Panc1 (cell line): ENCODE measurements at regions not wholly inside any gene's neighbourhood (a gene's known extent, or its start where the extent isn't known, plus 50 kb on each side); places are given as distances from the start of the nearest gene placed in this dataset.

ENCODE experiments used
- ATAC-seq: fragments of 200-7000 bp; cut with Tn5 transposase; 2 replicates; pipeline ENCODE4 v1.9.1; 2020; ENCODE audit warnings: mild to moderate bottlenecking, moderate library complexity
- BruUV-seq: library from RNA; stranded (reverse); fragments of 400-500 nt; replicated peaks from 2 replicates; lab custom pipeline; 2021; lab: Mats Ljungman, UMichigan
- CTCF ChIA-PET: fragments of 300-600 bp; sonication (Branson Sonifier 250); formaldehyde crosslinking; loops from one replicate; lab custom pipeline; 2022; ENCODE audit warnings: antibody characterized with exemption; lab: Charles Lee
- POLR2A ChIA-PET: fragments of 300-600 bp; sonication (Branson Sonifier 250); formaldehyde crosslinking; loops from one replicate; lab custom pipeline; 2022; ENCODE audit warnings: antibody characterized with exemption; lab: Charles Lee
- DNase-seq: peaks from one replicate; pipeline ENCODE4 v3.0.0-alpha.2; 2010; ENCODE audit warnings: low read depth, low spot score
- H3K27ac ChIP-seq: 2 replicates; pipeline ENCODE4 v1.5.1; 2011; ENCODE audit warnings: mild to moderate bottlenecking, low read length, inconsistent platforms
- H3K27me3 ChIP-seq: fragments of 200-500 bp; sonication (Bioruptor generic); 2 replicates; pipeline ENCODE4 v1.6.0; 2014; ENCODE audit warnings: low read length, inconsistent platforms; ENCODE audit not compliant: control insufficient read depth, insufficient read depth
- H3K36me3 ChIP-seq: fragments of 200-500 bp; sonication (Bioruptor generic); 2 replicates; pipeline ENCODE4 v1.5.1; 2014; ENCODE audit warnings: inconsistent platforms, mild to moderate bottlenecking, low read length, moderate library complexity; ENCODE audit not compliant: control insufficient read depth, insufficient read depth
- H3K4me1 ChIP-seq: 2 replicates; pipeline ENCODE4 v1.5.1; 2011; ENCODE audit warnings: inconsistent platforms, mild to moderate bottlenecking, low read length, moderate library complexity; ENCODE audit not compliant: control insufficient read depth, insufficient read depth
- H3K4me3 ChIP-seq, 2 experiments: 2 replicates each; pipeline ENCODE4 v1.5.1; 2011 to 2012; ENCODE audit warnings: low read depth in 2 of 2, low read length in 2 of 2, mild to moderate bottlenecking in 2 of 2, inconsistent platforms in 1 of 2, moderate library complexity in 1 of 2
- H3K9me3 ChIP-seq: fragments of 200-500 bp; sonication (Bioruptor generic); 2 replicates; pipeline ENCODE4 v1.5.1; 2014; ENCODE audit warnings: low read depth, mild to moderate bottlenecking, inconsistent platforms, low read length, moderate library complexity; ENCODE audit not compliant: control insufficient read depth, insufficient read depth
- POLR2AphosphoS5 ChIP-seq: IDR thresholded peaks from 2 replicates; pipeline ENCODE4 v1.6.1; 2012; ENCODE audit warnings: mild to moderate bottlenecking, low read depth, low read length, moderate library complexity
- SIN3A ChIP-seq: IDR thresholded peaks from 2 replicates; pipeline ENCODE4 v1.6.1; 2012; ENCODE audit warnings: low read depth, mild to moderate bottlenecking, low read length, moderate library complexity, borderline replicate concordance; ENCODE audit not compliant: insufficient read depth
- TCF7L2 ChIP-seq: IDR thresholded peaks from 2 replicates; pipeline ENCODE4 v1.6.1; 2011; ENCODE audit warnings: mild to moderate bottlenecking, low read depth, low read length, inconsistent platforms
- in situ Hi-C: cut with HindIII; loops from 2 replicates; pipeline ENCODE4 v1.10.0; 2016; ENCODE audit warnings: low sequenced_read_pairs, low pct_unique_long_range_greater_than_20kb
- intact Hi-C: fragments of 100-400 bp; cut with micrococcal nuclease; formaldehyde crosslinking; loops from one replicate; pipeline ENCODE4 v1.10.0; 2022; ENCODE audit not compliant: unreplicated experiment
- TF ChIP-seq, protein P1 (sequence below): fragments of 450-650 bp; IDR thresholded peaks from 2 replicates; pipeline ENCODE4 v1.5.1; 2017; ENCODE audit warnings: mild to moderate bottlenecking
- TF ChIP-seq, protein P2 (sequence below), 2 experiments: IDR thresholded peaks; 2 replicates each; pipeline ENCODE4 v1.6.1; 2011 to 2012; ENCODE audit warnings: low read depth in 2 of 2, control low read depth in 1 of 2, low read length in 1 of 2, mild to moderate bottlenecking in 1 of 2, moderate library complexity in 1 of 2; ENCODE audit not compliant: insufficient read depth in 1 of 2

GRCh38 chr9:106084702-106085101 lies 390.4 kb downstream of the TMEM38B start:
- in situ Hi-C loops: no loop called here
- no TSS peak for BruUV-seq
- DNase-seq (no peak), ATAC-seq (no peak)
- Histone ChIP-seq H3K4me1 (no peaks in the 10 kb centered on the region), H3K27me3 (no peaks in the 10 kb centered on the region), H3K9me3 (no peaks in the 10 kb centered on the region), H3K4me3 (no peak overlapping the region), H3K36me3 (no peaks in the 10 kb centered on the region), H3K27ac (no peak overlapping the region)
- intact Hi-C loops: no loop called here
- ChIA-PET CTCF (no interaction called here), POLR2A (no interaction called here)
- TF ChIP-seq TCF7L2: no peak
- TF ChIP-seq, protein P1, sequence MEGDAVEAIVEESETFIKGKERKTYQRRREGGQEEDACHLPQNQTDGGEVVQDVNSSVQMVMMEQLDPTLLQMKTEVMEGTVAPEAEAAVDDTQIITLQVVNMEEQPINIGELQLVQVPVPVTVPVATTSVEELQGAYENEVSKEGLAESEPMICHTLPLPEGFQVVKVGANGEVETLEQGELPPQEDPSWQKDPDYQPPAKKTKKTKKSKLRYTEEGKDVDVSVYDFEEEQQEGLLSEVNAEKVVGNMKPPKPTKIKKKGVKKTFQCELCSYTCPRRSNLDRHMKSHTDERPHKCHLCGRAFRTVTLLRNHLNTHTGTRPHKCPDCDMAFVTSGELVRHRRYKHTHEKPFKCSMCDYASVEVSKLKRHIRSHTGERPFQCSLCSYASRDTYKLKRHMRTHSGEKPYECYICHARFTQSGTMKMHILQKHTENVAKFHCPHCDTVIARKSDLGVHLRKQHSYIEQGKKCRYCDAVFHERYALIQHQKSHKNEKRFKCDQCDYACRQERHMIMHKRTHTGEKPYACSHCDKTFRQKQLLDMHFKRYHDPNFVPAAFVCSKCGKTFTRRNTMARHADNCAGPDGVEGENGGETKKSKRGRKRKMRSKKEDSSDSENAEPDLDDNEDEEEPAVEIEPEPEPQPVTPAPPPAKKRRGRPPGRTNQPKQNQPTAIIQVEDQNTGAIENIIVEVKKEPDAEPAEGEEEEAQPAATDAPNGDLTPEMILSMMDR: no peak
- TF ChIP-seq POLR2AphosphoS5: no peak
- TF ChIP-seq SIN3A: no peak
- TF ChIP-seq, protein P2, sequence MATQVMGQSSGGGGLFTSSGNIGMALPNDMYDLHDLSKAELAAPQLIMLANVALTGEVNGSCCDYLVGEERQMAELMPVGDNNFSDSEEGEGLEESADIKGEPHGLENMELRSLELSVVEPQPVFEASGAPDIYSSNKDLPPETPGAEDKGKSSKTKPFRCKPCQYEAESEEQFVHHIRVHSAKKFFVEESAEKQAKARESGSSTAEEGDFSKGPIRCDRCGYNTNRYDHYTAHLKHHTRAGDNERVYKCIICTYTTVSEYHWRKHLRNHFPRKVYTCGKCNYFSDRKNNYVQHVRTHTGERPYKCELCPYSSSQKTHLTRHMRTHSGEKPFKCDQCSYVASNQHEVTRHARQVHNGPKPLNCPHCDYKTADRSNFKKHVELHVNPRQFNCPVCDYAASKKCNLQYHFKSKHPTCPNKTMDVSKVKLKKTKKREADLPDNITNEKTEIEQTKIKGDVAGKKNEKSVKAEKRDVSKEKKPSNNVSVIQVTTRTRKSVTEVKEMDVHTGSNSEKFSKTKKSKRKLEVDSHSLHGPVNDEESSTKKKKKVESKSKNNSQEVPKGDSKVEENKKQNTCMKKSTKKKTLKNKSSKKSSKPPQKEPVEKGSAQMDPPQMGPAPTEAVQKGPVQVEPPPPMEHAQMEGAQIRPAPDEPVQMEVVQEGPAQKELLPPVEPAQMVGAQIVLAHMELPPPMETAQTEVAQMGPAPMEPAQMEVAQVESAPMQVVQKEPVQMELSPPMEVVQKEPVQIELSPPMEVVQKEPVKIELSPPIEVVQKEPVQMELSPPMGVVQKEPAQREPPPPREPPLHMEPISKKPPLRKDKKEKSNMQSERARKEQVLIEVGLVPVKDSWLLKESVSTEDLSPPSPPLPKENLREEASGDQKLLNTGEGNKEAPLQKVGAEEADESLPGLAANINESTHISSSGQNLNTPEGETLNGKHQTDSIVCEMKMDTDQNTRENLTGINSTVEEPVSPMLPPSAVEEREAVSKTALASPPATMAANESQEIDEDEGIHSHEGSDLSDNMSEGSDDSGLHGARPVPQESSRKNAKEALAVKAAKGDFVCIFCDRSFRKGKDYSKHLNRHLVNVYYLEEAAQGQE (IDR thresholded peaks at IDR 0.05; ENCODE audit: insufficient read depth in 1 of 2, low read depth in 2 of 2, low read length in 1 of 2): no peak

GRCh38 chr9:106085479-106085878 lies 391.1 kb downstream of the TMEM38B start:
- no TSS peak for BruUV-seq
- Histone ChIP-seq H3K27ac (no peak overlapping the region), H3K27me3 (no peaks in the 10 kb centered on the region), H3K4me3 (no peak overlapping the region), H3K36me3 (no peaks in the 10 kb centered on the region), H3K9me3 (no peaks in the 10 kb centered on the region), H3K4me1 (no peaks in the 10 kb centered on the region)
- intact Hi-C loops: no loop called here
- no peak for DNase-seq
- CTCF ChIA-PET: no interaction called here
- no peak for ATAC-seq
- TF ChIP-seq, protein P1: no peak
- TF ChIP-seq, protein P2 (IDR thresholded peaks at IDR 0.05; ENCODE audit: insufficient read depth in 1 of 2, low read depth in 2 of 2, low read length in 1 of 2): no peak
- TF ChIP-seq SIN3A: no peak
- TF ChIP-seq POLR2AphosphoS5: no peak
- TF ChIP-seq TCF7L2: no peak
- in situ Hi-C loops: no loop called here
- POLR2A ChIA-PET: no interaction called here
